Right atrium auricular region (tissue), 2 donors: ENCODE measurements at regions not wholly inside any gene's neighbourhood (a gene's known extent, or its start where the extent isn't known, plus 50 kb on each side); places are given as distances from the start of the nearest gene placed in this dataset.

Experiments
- DNase-seq: peaks from one replicate; pipeline ENCODE4 v3.0.0-alpha.2; 2019; ENCODE audit warnings: low spot score
- H3K27ac ChIP-seq, 2 donors: fragments of 200-600 bp; sonication (generic); 1 replicate in 1 of 2; 2 replicates in 1 of 2; pipeline ENCODE4 v1.5.1; 2016 to 2019
- H3K27me3 ChIP-seq, 2 donors: fragments of 200-600 bp; sonication (generic); one replicate each; pipeline versions ENCODE4 v1.5.1 to v1.6.0; 2017 to 2019
- H3K36me3 ChIP-seq: fragments of 200-600 bp; sonication (generic); one replicate; pipeline ENCODE4 v1.5.1; 2016
- H3K4me1 ChIP-seq, 2 donors: fragments of 200-600 bp; sonication (generic); one replicate each; pipeline versions ENCODE4 v1.5.1 to v1.6.0; 2017 to 2019
- H3K4me3 ChIP-seq, 2 donors: fragments of 200-600 bp; sonication (generic); 1 replicate in 1 of 2; 2 replicates in 1 of 2; pipeline ENCODE4 v1.5.1; 2017 to 2019; ENCODE audit warnings: mild to moderate bottlenecking in 1 of 2, moderate library complexity in 1 of 2
- H3K9me3 ChIP-seq, 2 donors: fragments of 200-600 bp; sonication (generic); one replicate each; pipeline ENCODE4 v1.5.1; 2019
- TF ChIP-seq, protein P1 (sequence below), 2 donors: fragments of 200-600 bp; sonication (generic); IDR thresholded peaks; one replicate each; pipeline ENCODE4 v1.5.1; 2019; ENCODE audit warnings: antibody characterized with exemption in 2 of 2

- H3K27ac ChIP-seq, result no peak overlapping the region
- H3K27me3 ChIP-seq, result no peaks in the 10 kb centered on the region
- H3K36me3 ChIP-seq, result no peaks in the 10 kb centered on the region
- DNase-seq, result no peak
- no peaks in the 10 kb centered on the region for H3K9me3 ChIP-seq
- no peak overlapping the region for H3K4me3 ChIP-seq
- TF ChIP-seq, protein P1, sequence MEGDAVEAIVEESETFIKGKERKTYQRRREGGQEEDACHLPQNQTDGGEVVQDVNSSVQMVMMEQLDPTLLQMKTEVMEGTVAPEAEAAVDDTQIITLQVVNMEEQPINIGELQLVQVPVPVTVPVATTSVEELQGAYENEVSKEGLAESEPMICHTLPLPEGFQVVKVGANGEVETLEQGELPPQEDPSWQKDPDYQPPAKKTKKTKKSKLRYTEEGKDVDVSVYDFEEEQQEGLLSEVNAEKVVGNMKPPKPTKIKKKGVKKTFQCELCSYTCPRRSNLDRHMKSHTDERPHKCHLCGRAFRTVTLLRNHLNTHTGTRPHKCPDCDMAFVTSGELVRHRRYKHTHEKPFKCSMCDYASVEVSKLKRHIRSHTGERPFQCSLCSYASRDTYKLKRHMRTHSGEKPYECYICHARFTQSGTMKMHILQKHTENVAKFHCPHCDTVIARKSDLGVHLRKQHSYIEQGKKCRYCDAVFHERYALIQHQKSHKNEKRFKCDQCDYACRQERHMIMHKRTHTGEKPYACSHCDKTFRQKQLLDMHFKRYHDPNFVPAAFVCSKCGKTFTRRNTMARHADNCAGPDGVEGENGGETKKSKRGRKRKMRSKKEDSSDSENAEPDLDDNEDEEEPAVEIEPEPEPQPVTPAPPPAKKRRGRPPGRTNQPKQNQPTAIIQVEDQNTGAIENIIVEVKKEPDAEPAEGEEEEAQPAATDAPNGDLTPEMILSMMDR (IDR thresholded peaks at IDR 0.05), result no peak
- no peaks in the 10 kb centered on the region for H3K4me1 ChIP-seq
Observed at GRCh38 chr2:187056416-187057334, 207.7 kb upstream of the ZSWIM2 start.

- Histone ChIP-seq H3K9me3 (no peaks in the 10 kb centered on the region), H3K4me1 (no peaks in the 10 kb centered on the region), H3K4me3 (no peak overlapping the region), H3K27me3 (no peaks in the 10 kb centered on the region), H3K36me3 (no peaks in the 10 kb centered on the region), H3K27ac (no peak overlapping the region)
- DNase-seq, result no peak
- TF ChIP-seq, protein P1 (IDR thresholded peaks at IDR 0.05), result no peak
Observed at GRCh38 chr2:187055463-187055862, 206.5 kb upstream of the ZSWIM2 start.

GRCh38 chr2:187054501-187055319 lies 205.7 kb upstream of the ZSWIM2 start:
- Histone ChIP-seq H3K36me3 (no peaks in the 10 kb centered on the region), H3K4me1 (no peaks in the 10 kb centered on the region), H3K27ac (no peak overlapping the region), H3K9me3 (no peaks in the 10 kb centered on the region), H3K27me3 (no peaks in the 10 kb centered on the region), H3K4me3 (no peak overlapping the region)
- TF ChIP-seq, protein P1 (IDR thresholded peaks at IDR 0.05), result no peak
- DNase-seq, result no peak

DNA sequence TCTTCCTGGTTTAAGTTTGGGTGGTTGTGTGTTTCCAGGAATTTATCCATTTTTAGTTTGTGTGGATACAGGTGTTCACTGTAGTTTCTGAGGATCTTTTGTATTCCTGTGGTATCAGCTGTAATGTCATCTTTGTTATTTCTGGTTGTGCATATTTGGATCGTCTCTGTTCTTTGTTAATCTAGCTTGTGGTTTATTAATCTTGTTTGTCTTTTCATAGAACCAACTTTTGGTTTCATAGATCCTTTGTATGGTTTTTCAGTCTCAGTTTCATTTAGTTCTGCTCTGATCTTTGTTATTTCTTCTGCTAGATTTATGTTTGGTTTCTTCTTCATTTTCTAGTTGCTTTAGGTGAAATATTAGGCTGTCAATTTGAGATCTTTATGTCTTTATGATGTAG lies 202.4 kb upstream of the ZSWIM2 start:
- TF ChIP-seq, protein P1 (IDR thresholded peaks at IDR 0.05), result no peak
- Histone ChIP-seq H3K27ac (no peak overlapping the region), H3K4me3 (no peak overlapping the region), H3K36me3 (no peaks in the 10 kb centered on the region), H3K4me1 (no peaks in the 10 kb centered on the region), H3K27me3 (no peaks in the 10 kb centered on the region), H3K9me3 (peaks cover 0 to 15% of the 10 kb centered on the region in 2 donors)
- no peak for DNase-seq

GRCh38 chr2:187050409-187050998 lies 201.5 kb upstream of the ZSWIM2 start:
- DNase-seq, result no peak
- Histone ChIP-seq H3K4me1 (no peaks in the 10 kb centered on the region), H3K36me3 (no peaks in the 10 kb centered on the region), H3K9me3 (peaks cover 0 to 15% of the 10 kb centered on the region in 2 donors), H3K27me3 (no peaks in the 10 kb centered on the region), H3K27ac (no peak overlapping the region), H3K4me3 (no peak overlapping the region)
- TF ChIP-seq, protein P1 (IDR thresholded peaks at IDR 0.05), result no peak
